HL-60 (cell line): ENCODE measurements at regions not wholly inside any gene's neighbourhood (a gene's known extent, or its start where the extent isn't known, plus 50 kb on each side); places are given as distances from the start of the nearest gene placed in this dataset.

Source experiments
- DNase-seq, 2 experiments: peaks; one replicate each; pipeline ENCODE4 v3.0.0-alpha.2; 2010 to 2020; ENCODE audit warnings: low read depth in 1 of 2, low spot score in 1 of 2
- H3K27ac ChIP-seq: fragments of 250-450 bp; sonication (Bioruptor Pico); replicated peaks from 2 replicates; pipeline ENCODE4 v1.5.1; 2020; ENCODE audit warnings: mild to moderate bottlenecking, moderate library complexity
- H3K27me3 ChIP-seq: fragments of 250-450 bp; sonication (Bioruptor Pico); 2 replicates; pipeline ENCODE4 v1.5.1; 2021; ENCODE audit warnings: mild to moderate bottlenecking, moderate library complexity; ENCODE audit not compliant: insufficient read depth, poor library complexity, severe bottlenecking
- H3K4me3 ChIP-seq: replicated peaks from 2 replicates; pipeline ENCODE4 v1.5.1; 2011; ENCODE audit warnings: mild to moderate bottlenecking, control low read depth, low read length; ENCODE audit not compliant: insufficient read depth
- GABPA ChIP-seq: IDR thresholded peaks from 2 replicates; pipeline ENCODE4 v1.6.1; 2012; ENCODE audit warnings: low read depth
- POLR2AphosphoS5 ChIP-seq: IDR thresholded peaks from 2 replicates; pipeline ENCODE4 v1.6.1; 2012; ENCODE audit warnings: low read depth
- REST ChIP-seq: IDR thresholded peaks from 2 replicates; pipeline ENCODE4 v1.6.1; 2012; ENCODE audit warnings: low read depth; ENCODE audit not compliant: insufficient replicate concordance
- SPI1 ChIP-seq: IDR thresholded peaks from 2 replicates; pipeline ENCODE4 v1.6.1; 2012; ENCODE audit warnings: low read depth, mild to moderate bottlenecking, borderline replicate concordance
- TF ChIP-seq, protein P1 (sequence below): IDR thresholded peaks from one replicate; pipeline ENCODE4 v1.5.1; 2011; ENCODE audit warnings: low read length, control low read depth, inconsistent platforms; ENCODE audit not compliant: insufficient read depth

DNA sequence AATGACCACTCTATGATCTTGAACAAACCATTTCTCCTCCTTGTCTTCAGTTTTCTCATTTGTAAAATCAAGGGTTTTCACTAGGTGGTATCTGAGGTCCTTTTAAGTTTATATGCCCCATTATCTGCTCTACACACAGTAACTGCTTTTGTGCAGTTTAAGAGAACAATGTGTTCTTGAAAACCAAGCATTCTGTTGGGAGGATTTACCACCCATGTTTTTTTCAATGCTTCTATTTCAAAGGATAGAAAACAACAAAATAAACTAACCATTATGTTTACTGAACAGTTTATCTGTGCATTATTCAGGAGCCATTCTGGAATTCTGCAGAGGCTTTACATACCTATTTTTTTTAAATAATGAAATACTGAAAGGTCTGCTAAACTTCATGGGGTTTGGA lies 67.6 kb upstream of the C3orf49 start:
- TF ChIP-seq REST (no peak), SPI1 (no peak), GABPA (no peak), POLR2AphosphoS5 (no peak)
- TF ChIP-seq, protein P1, sequence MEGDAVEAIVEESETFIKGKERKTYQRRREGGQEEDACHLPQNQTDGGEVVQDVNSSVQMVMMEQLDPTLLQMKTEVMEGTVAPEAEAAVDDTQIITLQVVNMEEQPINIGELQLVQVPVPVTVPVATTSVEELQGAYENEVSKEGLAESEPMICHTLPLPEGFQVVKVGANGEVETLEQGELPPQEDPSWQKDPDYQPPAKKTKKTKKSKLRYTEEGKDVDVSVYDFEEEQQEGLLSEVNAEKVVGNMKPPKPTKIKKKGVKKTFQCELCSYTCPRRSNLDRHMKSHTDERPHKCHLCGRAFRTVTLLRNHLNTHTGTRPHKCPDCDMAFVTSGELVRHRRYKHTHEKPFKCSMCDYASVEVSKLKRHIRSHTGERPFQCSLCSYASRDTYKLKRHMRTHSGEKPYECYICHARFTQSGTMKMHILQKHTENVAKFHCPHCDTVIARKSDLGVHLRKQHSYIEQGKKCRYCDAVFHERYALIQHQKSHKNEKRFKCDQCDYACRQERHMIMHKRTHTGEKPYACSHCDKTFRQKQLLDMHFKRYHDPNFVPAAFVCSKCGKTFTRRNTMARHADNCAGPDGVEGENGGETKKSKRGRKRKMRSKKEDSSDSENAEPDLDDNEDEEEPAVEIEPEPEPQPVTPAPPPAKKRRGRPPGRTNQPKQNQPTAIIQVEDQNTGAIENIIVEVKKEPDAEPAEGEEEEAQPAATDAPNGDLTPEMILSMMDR = no peak
- H3K27ac ChIP-seq = no peak overlapping the region
- DNase-seq = no peak
- no peaks in the 10 kb centered on the region for H3K27me3 ChIP-seq
- no peak overlapping the region for H3K4me3 ChIP-seq

- TF ChIP-seq REST = peak; percentile 95
- TF ChIP-seq POLR2AphosphoS5 = no peak
- Histone ChIP-seq H3K27ac (no peak overlapping the region), H3K4me3 (no peak overlapping the region), H3K27me3 (no peaks in the 10 kb centered on the region)
- DNase-seq = no peak
These were observed 65.5 kb upstream of the C3orf49 start for GRCh38 chr3:63753567-63753966.

GRCh38 chr3:63753995-63754394 lies 65.1 kb upstream of the C3orf49 start:
- DNase-seq = no peak
- Histone ChIP-seq H3K27ac (no peak overlapping the region), H3K27me3 (no peaks in the 10 kb centered on the region), H3K4me3 (no peak overlapping the region)
- no peak for TF ChIP-seq POLR2AphosphoS5
- TF ChIP-seq REST = no peak
- TF ChIP-seq GABPA = no peak
- TF ChIP-seq, protein P1 = no peak
- TF ChIP-seq SPI1 = no peak

DNA sequence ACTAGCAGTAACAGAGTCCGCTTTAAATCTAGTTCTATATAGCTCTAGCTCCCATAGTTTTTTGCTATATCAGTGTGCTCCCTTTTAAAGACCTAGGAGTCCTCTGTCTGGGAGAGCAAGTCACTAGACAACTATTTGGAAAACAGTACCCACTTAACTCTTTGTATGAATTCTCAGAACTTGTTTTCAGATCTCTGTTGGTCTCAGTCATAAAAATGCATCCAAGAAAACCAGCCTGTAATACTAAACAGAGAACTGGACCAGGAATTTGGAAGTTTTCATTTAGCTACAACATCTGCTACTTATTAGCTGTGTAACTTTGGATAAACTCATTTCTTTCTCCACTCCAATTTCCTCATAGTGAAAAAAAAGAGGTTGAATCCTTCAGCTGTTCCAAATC lies 56.9 kb upstream of the C3orf49 start:
- H3K4me3 ChIP-seq = no peak overlapping the region
- no peaks in the 10 kb centered on the region for H3K27me3 ChIP-seq
- no peak overlapping the region for H3K27ac ChIP-seq
- TF ChIP-seq, protein P1 = no peak
- TF ChIP-seq SPI1 (no peak), POLR2AphosphoS5 (no peak), REST (no peak)
- DNase-seq = no peak
